HG03135 (cell line): ENCODE measurements at regions not wholly inside any gene's neighbourhood (a gene's known extent, or its start where the extent isn't known, plus 50 kb on each side); places are given as distances from the start of the nearest gene placed in this dataset.

Experiments used
- ATAC-seq: cut with Tn5 transposase; IDR thresholded peaks from one replicate; pipeline ENCODE4 v1.9.1; 2021; ENCODE audit warnings: mild to moderate bottlenecking, moderate library complexity; ENCODE audit not compliant: unreplicated experiment

DNA sequence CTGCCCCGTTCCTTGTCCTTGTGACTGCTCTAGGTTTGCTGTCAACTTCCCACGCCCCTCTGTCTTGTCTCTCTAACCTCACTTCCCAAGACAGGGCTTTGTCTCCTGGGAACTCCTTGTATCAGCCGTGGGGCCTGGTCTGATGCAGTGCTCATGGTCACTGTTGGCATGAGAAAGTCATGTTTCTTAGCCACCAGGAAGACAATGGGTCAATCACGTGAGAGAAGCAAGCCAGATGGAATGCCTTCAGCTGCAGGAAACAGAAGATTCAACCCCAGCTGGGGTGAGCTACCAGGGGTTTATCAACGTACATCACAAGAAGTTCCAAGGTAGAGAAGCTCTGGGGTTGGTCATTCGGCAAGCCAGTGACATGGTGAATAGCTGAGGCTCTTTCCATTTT lies 116.6 kb downstream of the IRF8 start:
- ATAC-seq = no peak

DNA sequence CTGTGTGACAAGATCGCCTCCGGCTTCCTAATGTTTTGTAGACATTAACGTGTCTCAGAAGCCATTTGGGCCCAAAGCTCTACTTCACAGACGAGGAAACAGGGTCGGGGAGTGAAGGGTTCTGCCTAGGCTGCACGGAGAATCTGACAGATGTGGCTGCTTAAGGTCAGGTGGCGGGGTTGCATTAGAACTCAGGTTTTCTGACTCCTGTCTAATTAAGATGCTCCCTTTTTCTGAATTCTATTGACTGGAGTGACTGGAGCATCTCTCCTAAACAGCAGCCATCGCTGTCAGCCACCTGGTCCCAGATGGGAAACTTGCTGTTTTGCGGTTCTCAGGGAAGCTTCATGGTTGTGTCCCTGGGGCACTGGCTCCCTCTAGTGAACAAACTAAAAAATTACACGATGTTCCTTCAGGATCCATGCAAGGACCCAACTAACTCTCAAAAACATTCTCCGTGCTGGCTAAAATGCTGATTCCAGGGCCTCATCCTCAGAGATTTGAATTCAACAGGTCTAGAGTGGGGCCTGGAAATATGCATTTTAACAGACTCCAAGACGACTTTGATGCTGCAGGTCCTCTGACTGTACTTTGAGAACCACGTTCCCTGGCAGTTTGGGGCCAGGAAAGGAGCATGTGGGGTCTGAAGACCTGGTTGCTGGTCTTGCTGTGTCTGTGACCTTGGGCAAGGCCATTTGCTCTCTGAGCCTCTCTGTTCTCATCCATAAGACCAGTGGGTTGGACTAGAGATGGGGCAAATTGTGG lies 117.4 kb downstream of the IRF8 start:
- ATAC-seq = no peak

DNA sequence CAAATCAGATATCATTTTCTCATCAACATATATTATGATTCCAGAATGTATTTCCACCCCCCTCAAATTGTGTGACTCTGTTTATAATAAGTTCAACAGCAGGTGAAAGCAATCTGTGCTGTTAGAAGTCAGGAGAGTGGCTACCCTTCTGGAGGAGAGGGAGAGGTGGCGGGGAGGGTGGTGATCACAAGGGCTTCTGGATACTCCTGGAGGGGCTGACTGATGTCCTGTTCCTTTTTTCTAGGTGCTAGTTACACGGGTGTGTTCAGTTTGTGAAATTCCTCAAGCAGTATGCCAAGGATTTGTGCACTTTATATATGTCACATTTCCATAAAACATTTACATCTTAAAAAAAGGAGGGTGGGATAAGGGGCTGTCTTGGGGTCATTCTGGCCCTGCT lies 119.1 kb downstream of the IRF8 start:
- no peak for ATAC-seq

DNA sequence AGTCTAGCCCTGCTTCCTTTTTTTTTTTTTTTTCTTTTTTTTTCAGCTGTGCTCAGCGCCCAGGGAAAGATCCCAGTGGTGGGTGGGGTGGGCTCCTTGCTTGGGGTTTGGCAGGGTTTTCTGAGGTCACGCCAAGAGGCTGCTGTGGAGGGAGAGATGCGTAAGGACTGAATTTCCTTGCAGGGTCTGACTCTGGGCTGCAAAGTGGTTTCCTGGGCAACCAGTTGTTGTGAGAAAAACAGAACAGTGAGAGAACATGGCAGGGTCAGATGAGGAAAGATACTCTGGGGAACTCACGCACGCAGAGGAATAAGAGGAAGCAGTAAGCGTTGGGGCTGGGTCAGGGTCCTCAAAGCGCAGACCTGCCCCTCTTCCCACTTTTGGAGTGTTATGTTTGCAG lies 119.5 kb downstream of the IRF8 start:
- no peak for ATAC-seq

DNA sequence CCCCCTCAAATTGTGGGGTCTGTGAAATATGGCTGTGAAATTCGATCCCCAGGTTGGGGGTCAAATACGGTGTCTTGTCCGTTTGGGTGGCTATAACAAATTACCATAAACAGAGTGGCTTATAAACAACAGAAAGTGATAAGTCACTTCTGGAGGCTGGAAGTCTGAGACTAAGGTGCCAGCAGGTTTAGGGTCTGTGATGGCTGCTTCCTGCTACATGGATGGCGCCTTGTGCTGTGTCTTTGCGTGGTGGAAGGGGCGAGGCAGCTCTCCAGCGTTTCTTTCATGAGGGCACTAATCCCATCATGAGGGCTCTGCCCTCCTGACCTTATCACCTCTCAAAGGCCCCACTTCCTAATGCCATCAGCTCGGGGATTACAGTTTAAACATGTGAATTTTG lies 120.0 kb downstream of the IRF8 start:
- no peak for ATAC-seq

DNA sequence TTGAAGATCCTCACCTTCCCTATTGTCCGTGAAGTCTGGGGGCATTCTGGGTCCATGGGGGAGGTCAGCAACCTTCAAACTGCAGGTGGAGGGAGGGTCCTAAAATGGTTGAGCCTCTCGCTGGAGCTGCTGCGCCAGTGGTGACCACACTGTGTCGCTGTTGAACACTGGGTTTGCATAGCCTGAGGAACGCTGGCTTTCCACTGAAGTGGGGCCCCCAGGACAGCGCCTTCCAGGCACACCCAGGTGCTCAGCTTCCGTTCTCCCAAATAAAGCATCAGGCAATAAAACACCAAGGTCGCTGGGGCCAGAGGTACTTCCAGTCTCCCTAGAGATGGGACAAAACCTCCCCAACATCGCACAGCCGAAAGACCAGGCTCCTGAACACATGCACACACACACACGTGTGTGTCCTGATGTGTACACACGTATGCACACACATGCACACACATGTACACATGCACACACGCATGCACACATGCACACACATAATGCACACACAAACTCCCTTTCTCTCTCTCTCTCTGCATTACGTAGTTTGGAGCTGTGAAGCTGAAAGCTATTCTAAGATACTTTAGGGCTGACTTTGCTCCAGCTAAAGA lies 120.6 kb downstream of the IRF8 start:
- ATAC-seq = no peak

DNA sequence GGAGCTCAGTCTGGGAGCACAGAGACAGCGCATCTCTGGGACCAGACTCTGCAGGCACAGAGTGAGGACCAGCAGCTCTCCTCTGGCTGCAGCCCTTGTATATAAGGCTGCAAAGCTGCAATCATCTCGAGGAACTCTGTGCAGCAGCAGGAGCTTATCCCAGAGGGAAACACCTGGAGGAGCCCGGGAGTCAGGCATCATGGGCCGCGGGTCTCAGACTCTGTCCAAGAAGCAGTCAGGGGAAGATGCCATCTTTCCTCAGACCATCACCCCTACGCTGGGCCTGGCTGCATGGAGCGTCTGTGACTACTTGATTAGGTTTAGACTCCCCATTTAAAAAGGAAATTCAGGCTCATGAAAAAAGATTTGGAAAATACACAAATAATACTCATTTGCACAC lies 122.0 kb downstream of the IRF8 start:
- no peak for ATAC-seq

DNA sequence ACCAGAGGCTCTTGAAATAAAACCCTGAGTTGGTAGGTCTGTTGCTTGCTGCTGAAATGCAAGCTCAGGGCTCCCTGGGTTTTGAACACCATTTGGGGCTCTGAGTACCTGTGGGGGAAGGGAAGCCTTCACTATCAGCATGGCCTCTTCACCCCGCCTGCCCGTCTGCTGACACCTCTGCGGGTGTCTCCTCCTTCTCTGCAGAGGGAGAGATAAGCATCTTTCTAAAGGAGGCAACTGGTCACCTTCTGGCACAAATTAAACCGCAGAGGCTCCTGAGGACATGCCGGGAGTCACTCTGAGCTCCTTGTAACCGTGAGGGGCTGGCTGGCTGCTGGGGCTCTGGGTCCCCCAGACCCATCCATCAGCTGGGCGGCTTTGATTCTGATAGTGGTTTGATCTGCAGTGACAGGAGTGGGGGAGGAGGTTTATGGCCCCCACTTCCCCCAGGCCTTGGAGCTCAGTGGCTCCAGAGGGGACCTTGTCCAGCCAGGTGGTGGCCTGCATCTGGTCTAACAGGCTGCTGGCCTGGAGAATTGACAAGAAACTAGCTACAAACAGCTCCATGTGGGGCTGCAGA lies 123.5 kb downstream of the IRF8 start:
- ATAC-seq = no peak

DNA sequence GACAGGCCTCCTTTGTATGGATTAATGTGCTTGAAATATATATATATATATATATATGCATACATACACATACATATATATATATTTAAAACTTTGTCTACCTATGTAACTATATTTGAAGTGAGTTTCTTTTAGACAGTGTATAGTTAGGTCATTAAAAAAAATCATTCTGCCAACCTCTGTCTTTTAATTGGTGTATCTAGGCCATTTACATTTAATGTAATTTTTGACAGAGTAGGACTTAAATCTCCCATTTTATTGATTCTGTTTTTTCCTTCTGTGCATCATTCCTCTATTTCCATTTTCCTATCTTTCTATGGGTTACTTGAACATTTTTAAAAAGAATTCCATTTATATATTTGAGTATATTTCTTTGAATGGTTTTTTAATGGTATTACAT lies 125.2 kb downstream of the IRF8 start:
- ATAC-seq = no peak

DNA sequence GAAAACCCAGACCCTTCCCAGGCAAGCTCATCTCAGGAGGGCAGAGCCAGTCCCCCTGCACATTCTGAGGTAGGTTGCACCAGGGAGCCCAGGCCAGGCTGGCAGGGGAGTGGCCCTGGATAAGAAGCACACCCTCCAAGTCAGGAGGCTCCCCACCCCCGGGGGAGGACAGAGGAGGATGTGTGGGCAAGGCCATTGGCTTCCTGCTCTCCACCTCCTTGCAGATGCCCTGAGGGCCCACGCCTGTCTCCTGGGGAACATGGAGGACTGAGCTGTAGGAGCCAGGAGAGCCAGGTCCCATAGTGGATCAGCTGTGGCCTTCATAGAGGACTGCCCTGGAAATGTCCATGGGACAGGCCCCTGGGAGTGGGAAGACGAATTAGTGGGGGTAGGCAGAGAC lies 126.7 kb downstream of the IRF8 start:
- ATAC-seq = no peak

DNA sequence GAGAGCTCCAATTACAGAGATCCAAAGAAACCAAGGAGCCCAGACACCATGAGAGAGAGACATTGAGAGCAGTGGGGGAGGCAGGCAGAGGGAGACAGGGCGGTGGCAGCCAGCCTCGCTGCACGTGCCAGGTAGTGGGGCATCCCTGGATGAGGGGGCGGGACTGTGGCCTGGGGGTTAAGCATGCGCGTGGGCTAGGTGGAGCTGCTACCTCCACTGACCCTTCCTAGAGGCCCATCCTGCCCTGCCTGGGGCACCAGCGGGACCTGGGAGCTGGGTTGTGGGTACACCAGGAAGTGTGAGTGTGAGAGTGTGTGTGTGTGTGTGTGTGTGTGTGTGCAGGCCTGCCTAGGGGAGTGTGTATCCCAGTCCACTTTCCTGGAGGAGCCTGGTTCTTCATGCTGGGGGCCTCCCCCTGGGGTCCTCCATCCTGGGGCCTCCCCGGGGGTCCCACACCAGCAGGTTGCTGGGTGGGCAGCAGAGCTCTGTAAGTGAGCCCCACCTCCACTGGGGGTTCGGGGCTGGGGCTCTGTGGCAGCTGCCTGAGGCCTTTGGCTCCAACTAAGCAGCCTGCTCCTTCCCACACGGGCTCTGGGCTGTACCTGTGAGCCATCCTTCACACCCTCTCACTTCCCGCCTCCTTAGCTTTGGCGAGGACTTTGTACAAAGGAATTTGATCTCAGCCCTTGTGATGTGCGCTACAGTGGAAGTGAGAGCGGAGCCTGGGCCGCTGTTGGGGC lies 127.4 kb downstream of the IRF8 start:
- ATAC-seq = no peak

DNA sequence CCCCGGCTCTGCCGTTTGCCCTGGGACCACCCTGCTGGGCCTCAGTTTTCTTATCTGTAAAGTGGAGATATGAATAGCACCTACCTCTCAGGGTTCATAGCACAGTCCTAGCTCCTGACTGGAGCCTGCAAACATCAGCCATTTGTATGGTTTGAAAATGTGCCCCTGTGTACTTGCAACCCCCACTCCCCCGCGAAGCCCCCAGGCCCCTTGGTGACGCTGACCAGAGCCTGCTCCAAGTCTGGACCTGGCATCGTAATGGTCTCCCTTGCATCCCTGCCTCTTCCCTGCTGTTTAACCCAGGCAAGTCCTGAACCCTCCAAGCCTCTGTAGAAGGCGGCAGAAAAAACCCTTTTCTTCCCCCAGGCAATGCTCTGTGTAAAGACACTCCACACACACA lies 128.0 kb downstream of the IRF8 start:
- no peak for ATAC-seq

DNA sequence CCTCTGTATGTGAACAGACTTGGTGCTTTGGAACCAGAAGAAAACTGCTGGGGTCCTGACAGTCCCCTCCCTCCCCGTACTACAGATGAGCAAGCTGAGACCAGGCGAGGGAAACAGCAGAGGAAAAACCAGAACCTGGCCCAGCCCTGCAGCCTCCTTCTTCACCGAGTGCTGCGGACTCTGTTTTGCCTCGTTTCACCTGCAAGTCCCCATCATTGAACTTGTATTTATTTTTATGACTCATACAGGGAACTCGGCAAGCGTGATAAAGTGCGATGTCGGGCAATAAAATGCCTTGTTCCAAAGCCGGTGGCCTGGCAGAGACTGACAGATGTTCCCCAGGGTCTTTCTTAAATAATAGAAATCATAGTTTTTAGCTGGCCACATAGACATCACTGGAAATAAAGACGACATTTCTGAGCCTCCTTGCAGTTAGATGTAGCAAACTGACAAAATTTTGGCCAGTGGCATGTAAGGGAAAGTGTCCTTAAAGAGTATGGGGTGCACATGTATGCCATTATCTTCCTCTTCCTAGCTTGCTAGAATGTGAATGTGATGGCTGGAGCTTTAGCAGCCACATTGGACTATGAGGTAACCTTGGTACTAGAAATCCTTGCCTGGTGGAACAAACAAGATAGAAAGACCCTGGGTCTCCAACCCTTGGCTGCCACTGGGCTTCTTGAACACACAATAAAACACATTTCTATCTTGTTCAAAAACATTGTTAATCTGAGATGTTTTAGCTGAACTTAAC lies 128.6 kb downstream of the IRF8 start:
- no peak for ATAC-seq

DNA sequence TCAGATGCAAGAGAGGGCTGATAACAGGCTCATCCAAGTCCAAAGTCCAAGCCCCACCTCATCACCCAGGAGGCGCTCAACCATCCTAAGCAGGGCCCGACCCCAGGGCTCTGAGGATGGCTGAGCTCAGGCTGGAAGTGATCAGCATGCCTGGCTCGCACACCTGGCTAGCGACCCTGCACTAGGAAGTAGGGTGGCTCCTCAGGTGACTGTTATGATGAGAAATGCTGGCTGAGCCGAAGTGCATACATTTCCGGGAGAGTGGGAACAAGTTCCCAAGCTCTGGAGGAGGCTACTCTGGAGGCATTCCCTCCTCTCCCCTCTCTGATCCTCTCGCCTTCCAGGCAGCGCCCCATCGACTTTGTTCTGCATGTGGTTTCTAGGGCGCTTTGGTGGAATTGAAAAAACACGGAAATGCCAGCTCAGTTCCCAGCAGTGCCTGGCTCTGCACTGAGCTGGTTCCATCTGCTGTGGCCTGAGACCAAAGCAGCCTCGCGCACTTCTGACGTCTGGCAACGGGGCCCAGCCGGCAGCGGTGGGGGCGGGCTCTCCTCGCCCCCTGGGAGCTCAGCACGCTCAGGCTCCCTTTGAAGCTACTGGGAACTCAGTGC lies 130.3 kb downstream of the IRF8 start:
- ATAC-seq = no peak

DNA sequence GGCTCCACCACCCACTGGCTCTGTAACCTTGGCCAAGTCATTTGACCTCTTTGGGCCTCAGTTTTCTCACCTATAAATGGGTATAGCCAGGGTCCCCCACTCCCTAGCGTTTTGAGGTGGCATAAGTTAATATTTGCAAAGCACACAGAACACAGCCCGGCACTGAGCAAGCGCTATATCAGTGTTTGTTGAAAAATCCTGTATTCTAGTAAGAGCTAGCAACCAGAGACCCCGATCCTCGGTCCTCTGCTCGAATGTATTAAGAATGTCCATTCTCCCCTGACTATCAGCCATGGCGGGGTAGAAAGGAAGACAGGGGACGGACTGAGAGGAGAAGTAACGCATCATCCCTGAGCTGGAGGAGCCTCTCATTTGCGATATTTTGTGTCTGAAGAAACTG lies 131.2 kb downstream of the IRF8 start:
- ATAC-seq = no peak

DNA sequence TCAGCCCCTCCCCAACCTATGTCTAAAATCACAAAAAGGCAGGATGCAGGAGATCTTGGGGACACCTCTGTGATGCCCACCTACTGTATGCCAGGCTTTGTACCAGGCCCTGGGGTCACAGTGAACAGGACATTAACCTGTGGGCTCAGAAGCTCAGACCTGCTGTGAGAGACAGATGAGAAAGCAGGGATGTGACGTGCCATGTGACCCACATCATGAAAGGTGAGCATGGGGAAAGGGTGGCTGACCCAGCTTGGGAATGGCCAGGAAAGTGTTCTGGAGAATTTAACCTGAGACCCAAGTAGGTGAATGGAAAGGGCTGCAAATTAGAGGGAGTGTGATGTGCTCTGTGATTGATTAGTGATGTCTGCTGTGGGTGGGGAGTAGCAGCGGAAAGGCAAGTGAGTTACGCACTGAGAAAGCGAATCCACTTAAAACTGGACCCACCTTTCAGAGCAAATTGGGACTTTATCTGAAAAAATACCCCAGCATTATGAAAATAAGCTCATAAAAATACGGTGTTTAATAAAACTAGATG lies 132.2 kb downstream of the IRF8 start:
- ATAC-seq = no peak

DNA sequence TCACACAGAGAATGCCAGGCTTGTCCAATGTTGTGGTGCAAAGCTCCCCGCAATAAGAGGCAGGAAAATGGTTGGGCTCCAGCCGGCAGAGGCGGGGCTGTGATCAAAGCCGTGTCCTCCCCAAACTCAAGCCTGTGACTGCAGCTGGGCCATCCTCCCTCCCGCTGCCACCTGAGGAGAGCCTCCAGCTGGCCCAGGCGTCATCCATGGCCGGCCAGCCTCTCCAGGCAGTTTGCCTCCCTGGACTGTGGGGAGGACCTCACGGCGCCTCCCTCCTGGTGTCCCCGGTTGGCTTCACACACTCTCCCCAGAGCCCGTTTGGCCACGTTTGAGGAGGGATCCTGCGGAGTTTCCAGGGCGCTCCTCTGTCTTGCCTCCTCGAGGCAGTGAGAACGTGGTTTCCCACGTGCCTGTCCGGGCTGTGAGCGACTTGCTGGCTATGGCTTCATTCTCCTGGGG lies 134.1 kb downstream of the IRF8 start:
- ATAC-seq = no peak

DNA sequence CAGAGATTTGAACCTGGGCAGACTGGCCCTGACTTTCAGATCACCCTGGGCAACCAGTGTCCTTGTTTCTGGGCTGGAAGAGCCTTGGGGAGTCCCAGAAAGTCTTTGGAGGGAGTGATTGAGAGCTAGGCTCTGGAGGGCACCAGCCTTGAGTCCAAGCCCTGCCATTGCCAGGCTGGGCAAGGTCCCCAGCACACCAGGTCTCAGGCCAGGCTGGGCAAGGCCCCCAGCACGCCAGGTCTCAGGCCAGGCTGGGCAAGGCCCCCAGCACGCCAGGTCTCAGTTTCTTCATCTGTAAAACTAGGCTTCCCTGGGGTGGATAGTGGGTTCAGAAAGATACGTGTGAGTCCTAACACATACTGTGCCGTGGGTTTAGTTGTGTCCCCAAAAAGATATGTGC lies 135.0 kb downstream of the IRF8 start:
- ATAC-seq = no peak

DNA sequence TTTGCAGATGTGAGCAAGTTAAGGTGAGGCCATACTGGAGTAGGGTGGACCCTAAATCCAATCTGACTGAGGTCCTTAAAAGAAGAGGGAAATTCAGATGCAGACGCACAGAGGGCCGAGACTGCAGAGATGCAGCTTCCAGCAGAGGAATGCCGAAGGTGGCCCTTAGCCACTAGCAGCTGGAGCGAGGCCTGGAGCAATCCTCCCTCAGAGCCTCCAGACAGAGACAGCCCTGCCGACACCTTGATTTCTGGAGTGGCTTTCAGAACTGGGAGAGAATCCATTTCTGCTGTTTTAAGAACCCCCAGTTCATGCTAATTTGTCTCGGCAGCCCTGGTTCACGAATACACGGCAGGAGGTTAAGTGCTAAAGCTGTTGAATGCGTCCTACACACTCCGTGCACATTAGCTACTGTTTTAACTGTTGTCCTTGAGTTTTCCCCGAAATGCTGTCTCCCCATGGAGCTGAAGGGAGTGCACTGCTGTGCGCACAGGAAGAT lies 135.5 kb downstream of the IRF8 start:
- ATAC-seq = no peak

DNA sequence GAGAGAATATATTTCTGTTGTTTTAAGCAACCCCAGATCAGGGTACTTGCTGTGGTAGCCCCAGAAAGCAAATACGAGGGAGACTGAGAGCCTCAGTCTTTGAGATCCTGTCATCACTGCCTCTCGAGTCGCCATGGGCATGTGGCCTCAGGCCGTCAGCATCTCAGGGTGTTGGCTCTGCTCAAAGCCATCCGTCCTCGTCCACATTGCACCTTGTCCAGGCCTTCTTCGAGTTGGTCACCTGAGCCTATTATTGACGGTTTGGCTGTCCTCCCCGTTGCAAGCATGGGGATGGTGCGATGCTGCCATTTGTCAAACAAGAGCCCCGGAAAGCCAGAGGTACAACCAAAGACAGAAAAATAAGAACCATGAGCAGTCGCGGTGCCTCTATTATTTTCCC lies 136.9 kb downstream of the IRF8 start:
- no peak for ATAC-seq
